HG02938 (cell line): ENCODE measurements at regions not wholly inside any gene's neighbourhood (a gene's known extent, or its start where the extent isn't known, plus 50 kb on each side); places are given as distances from the start of the nearest gene placed in this dataset.
"Not testable (repeated sequence)": the region's sequence is repeated elsewhere in the genome, so short reads cannot be mapped to it uniquely, and the experiment has no call there.

Experiments
- ATAC-seq: cut with Tn5 transposase; IDR thresholded peaks from one replicate; pipeline ENCODE4 v1.9.1; 2021; ENCODE audit warnings: mild to moderate bottlenecking, moderate library complexity; ENCODE audit not compliant: unreplicated experiment

DNA sequence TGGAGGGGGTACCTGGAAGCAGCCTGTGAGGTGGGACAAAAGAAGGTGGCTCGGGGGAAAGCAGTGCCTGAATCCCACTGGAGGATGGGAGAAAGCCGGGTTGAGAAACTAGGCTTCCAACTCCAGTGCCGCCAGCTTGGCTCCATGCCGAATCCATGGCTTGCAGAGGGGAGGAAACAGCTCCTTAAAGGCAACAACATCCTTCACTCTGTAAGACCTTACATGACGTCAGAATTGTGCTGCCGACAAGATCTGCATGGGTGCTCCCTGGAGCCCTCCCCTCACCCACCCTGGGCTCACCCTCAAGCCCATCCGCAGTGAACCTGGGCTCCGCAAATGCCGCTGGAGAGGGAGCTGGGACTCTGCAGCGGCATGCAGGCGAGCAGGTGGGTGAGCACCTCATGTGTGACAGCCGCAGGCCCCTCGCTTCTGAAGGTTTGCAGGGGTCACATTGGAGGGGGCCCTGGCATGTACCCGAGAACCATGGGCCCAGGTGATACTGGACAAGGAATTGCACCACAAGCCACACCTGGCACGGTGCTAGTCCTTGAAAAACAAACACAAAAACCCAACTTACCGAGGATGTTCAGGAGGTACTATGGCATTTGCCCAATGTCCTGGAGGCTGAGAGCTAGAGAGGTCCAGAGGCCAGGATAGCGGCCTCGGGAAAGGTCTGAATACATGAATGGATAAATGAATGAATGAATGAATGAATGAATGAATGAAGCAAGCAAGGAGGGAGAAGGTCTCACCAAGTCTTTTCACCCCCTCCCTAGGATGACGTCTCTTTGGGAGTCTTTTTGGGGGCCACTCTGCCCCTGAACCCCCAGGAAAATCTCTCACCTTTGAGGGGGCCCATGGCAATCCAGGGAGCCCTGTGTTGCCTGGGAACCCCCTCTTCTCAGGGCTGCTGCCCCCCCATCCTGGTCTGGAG lies 238.6 kb upstream of the SHH start:
- ATAC-seq = no peak

DNA sequence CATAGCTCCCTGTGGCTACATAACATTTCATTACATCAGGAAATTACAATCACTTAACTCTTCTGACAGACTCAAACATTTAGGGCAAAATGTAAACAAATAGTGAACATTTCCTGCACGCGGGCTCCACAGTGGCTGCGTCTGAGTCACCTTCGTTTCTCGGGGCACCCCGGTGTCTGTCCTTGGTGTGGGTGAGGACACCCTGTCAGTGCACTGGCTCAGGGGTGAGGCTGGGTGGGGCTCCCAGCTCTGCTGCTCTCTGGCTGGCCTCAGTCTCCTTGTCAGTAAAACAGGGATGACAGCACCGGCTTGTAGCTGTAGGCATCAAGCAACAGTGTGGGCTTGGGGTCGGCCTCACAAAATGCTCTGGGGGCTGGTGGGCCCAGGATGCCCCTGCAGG lies 237.1 kb upstream of the SHH start:
- no peak for ATAC-seq

GRCh38 chr7:156046031-156046560 lies 233.8 kb upstream of the SHH start:
- no peak for ATAC-seq

- ATAC-seq = no peak
These were observed 231.3 kb upstream of the SHH start for GRCh38 chr7:156043416-156044178.

- no peak for ATAC-seq
These were observed 229.1 kb upstream of the SHH start for GRCh38 chr7:156041398-156041797.

DNA sequence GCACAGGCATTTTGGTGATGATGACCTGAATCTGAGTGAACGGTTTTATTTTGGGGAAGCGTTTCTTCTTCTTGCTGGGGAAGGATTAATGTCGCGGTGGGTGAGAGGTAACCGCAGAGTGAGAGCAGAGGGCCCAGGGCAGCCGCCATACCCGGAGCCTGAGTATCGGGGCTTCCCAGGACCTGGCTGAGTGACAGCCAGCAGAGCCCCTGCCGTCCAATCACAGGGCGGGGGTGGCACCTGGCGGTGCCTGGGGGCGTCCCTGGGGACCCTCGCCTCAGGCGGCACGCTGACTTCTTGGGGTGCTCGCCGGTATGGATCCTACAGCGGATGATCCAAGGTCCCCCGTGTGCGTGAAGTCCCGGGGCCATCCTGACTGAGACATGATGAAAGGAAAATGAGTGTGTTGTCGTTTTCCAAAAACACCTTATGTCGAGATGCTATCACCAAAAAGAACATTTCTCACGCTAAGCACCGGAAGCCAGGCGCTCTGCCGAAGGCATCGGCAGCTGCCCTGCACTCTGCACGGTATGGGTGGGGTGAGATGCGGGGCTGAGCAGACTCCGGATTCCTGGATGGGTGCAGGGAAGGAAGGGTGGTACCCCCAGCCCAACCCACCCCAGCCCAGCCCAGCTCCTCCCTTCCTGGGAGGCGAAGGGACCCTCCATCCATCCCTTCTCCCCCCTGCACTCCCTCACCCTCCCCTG lies 227.9 kb upstream of the SHH start:
- ATAC-seq = no peak

DNA sequence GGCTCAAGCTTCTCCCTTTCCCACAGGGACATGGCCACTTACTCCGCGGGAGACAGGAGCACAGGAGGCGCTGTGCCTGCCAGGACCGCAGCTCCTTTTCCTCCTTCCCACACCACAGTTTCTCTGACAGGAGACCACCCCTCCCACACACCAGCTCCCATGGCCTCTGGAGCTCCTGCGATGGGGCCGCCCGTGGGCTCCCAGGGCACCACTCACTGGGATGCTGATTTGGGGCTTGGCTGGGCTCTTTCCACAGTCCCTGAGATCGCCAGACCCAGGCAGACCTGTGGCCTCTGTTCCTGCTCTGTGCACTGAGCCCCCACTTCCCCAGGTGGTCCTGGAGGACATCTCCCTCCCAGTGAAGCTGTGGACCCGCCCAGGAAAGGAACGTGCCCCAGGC lies 226.9 kb upstream of the SHH start:
- no peak for ATAC-seq

- ATAC-seq = no peak
These were observed 226.1 kb upstream of the SHH start for GRCh38 chr7:156038345-156038744.

DNA sequence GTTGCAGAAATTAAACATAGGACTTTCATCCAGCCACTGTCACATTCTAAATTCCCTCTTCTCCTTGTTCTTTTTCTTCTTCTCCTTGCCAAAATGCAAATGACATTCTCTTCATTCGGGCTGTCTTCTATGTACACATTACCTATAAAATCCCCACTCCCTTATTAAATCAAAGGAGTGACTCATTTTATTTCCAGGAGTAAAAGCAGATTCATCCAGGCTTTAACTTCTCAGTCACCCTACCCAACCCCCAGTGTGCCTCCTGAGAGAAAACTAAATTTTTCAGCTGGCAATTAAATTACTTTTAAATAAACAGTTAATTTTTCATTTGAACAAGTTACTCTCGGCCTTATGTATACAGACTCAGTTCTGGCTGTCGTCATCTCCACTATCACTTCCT lies 223.9 kb upstream of the SHH start:
- ATAC-seq = no peak

DNA sequence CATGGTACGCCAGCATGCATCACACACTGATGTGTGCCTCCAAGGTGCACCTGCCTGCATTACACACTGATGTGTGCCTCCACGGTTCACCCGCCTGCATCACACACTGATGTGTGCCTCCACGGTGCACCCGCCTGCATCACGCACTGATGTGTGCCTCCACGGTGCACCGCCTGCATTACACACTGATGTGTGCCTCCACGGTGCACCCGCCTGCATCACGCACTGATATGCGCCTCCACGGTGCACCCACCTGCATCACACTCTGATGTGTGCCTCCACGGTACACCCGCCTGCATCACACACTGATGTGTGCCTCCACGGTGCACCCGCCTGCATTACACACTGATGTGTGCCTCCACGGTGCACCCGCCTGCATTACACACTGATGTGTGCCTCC lies 223.1 kb upstream of the SHH start:
- ATAC-seq = not testable (repeated sequence)

DNA sequence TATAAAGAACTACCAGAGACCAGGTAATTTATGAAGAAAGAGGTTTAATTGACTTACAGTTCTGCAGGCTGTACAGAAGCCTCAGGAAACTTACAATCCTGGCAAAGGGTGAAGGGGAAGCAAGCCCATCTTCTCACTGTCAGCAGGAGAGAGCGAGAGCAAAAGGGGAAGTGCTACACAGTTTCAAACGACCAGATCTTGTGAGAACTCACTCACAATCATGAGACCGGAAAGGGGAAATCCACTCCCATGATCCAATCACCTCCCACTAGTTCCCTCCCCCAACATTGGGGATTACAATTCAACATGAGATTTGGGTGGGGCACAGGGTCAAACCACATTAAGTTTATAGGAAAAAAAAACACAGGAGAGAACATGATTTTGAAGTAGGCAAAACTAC lies 222.1 kb upstream of the SHH start:
- no peak for ATAC-seq

GRCh38 chr7:156032973-156033372 lies 220.7 kb upstream of the SHH start:
- ATAC-seq = no peak

DNA sequence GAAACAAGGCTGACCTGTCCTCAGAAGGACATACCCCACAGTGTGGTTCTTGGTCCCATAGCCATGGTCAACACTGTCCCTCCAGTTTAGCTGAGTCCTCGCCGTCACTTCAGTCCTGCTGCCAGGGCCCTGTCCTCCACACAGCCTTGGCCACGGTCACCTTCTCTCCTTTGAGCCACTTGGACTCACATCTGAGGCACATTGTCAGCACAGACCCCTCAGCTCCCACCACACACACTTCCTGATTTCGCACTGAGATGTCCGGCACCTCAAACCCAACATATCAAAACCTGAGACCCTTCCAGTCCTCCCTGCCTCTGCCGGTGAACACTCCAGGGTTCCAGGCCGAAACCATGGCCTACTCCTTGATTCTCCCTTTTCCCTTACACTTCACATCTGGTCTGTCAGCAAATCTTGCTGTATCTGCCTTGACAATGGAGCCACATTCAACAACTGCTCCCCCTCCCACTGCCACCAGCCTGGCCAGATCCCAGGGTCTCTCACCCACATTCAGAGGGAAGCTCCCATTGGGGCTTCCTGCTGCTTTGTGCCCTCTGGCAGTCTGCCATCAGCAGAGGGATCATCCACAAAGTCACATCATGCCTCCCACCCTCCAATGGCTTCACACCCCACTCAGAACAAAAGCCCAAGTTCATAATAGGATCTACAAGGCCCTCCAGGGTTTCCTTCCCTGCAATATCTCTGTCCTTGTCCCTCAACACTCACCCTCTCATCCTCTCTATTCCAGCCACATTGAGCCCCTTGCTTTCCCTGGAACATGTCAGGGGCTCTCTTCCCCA lies 219.6 kb upstream of the SHH start:
- ATAC-seq = no peak

DNA sequence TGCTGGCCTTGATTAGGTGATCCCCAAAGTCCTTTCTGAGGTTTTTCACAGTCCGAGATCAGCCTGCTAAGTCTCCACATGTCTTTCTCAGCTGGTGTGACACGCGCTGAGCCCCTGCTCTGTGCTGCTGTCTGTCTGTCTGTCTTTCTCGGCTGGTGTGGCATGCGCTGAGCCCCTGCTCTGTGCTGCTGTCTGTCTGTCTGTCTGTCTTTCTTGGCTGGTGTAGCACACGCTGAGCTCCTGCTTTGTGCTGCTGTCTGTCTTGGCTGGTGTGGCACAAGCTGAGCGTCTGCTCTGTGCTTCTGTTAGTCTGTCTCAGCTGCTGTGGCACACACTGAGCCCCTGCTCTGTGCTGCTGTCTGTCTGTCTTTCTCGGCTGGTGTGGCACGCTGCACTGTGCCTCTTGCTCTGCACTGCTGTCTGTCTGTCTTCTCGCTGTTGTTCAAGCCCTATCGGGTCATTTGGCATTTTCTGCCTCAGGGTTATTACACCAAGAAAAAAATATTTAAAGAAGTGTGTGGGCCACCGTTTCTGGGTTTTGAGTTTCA lies 217.3 kb upstream of the SHH start:
- no peak for ATAC-seq

DNA sequence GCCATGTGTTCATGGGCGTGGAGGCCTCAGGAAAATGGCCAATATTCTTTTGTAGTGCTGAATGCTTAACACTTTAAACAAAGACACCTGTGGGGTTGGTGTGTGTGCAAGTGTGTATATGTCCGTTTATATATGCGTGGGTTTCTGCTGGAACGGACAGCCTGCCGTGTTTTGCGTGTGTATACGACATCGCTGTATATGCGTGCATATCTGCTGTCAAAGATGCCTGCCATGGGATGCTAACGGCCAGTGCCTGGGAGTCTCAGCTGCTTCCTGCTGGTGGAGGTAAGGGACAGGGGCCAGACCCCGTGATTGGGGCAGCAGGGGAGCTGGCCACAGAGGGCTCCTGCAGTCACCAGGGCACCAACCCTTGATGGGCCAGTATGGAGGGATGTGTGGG lies 216.3 kb upstream of the SHH start:
- no peak for ATAC-seq

DNA sequence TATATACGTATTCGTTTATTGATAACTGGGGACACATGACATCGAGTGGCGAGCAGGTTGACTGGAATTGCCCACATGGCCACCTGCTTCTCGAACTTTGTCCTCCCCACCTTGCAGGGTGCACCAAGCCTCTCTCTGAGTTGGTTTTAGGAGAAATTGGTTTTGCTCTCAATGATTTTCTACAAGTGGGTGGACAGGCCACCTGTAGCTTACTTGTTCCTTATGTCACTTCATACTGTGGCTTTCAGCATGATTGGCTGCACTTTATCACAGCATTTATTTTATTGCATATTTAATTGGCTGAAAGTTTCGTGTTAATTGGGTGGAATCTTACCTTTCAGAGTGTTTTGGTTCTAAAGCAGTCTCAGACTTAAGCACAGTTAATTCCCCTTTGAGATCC lies 215.6 kb upstream of the SHH start:
- no peak for ATAC-seq

DNA sequence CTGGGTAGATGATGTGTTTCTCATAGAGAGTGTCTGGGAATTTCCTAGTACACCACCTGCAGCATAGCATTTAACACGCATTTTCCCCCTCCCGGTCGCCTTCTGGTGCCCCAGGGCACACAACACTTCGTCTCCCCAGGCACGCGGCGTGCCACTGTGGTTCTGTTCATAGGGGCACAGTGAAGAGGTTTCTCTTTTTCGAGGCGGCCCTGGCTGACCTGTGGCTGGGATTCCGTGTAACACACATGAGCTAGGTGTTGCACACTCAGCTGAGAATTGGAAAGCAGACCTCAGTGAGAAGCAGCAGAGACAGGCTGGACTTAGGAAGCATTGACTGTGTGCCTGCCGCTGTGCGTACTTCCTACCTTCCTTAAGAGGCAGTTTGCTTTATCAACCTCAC lies 214.3 kb upstream of the SHH start:
- no peak for ATAC-seq

- ATAC-seq = no peak
These were observed 213.9 kb upstream of the SHH start for GRCh38 chr7:156026076-156026600.

- no peak for ATAC-seq
These were observed 213.4 kb upstream of the SHH start for GRCh38 chr7:156025675-156026074.

GRCh38 chr7:156024201-156024600 lies 211.9 kb upstream of the SHH start:
- ATAC-seq = no peak
